ENCODE measurements at regions not wholly inside any gene's neighbourhood (a gene's known extent, or its start where the extent isn't known, plus 50 kb on each side); places are given as distances from the start of the nearest gene placed in this dataset.

DNA sequence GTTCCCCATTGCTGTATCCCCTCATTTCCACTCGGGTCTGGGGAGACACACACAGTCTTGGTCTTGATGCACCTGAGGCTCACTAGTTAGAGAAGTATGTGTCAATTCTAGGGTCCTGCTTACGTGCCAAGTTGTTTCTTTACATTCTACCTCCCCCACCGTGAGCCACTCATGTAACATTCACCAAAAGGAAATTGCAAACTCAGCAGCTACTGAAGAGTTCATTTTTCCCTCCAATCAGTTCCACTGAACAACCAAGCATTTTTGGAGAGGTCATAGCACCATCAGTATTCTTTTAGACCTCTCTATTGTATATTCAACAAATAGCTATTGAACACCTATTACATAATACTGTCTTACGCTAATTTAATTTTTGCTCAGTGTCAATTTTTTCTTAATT, 281.1 kb downstream of the SH3GL2 start:
- Histone ChIP-seq H3K27ac (ENCODE audit: low read depth, low read length) (no peak overlapping the region), H3F3A (ENCODE audit: insufficient read depth) (no peaks in the 10 kb centered on the region), H3K27me3 (ENCODE audit: low read length) (peaks cover 5% of the 10 kb centered on the region; the same call in 1 of the 2 replicates), H3K4me3 (ENCODE audit: insufficient read depth, low read length, poor library complexity, severe bottlenecking) (no peak overlapping the region), H3K9ac (ENCODE audit: low read length) (no peak overlapping the region), H3K9me2 (replicated peaks; ENCODE audit: insufficient read depth, low read length) (no peaks in the 10 kb centered on the region), H3K9me3 (ENCODE audit: insufficient read depth, low read length) (no peaks in the 10 kb centered on the region), H2AFZ (ENCODE audit: low read depth, low read length, severe bottlenecking) (no peak overlapping the region), H4K20me1 (ENCODE audit: low read depth, low read length) (no peaks in the 10 kb centered on the region), H3K79me2 (ENCODE audit: insufficient read depth, low read length) (no peaks in the 10 kb centered on the region), H3K36me3 (ENCODE audit: low read length) (no peaks in the 10 kb centered on the region), H3K4me2 (ENCODE audit: low read depth, low read length, poor library complexity, severe bottlenecking) (no peak overlapping the region)
- TF ChIP-seq EZH2phosphoT487 (conservative IDR thresholded peaks at IDR 0.05; ENCODE audit: low read length) = no peak
- TF ChIP-seq, protein P1, sequence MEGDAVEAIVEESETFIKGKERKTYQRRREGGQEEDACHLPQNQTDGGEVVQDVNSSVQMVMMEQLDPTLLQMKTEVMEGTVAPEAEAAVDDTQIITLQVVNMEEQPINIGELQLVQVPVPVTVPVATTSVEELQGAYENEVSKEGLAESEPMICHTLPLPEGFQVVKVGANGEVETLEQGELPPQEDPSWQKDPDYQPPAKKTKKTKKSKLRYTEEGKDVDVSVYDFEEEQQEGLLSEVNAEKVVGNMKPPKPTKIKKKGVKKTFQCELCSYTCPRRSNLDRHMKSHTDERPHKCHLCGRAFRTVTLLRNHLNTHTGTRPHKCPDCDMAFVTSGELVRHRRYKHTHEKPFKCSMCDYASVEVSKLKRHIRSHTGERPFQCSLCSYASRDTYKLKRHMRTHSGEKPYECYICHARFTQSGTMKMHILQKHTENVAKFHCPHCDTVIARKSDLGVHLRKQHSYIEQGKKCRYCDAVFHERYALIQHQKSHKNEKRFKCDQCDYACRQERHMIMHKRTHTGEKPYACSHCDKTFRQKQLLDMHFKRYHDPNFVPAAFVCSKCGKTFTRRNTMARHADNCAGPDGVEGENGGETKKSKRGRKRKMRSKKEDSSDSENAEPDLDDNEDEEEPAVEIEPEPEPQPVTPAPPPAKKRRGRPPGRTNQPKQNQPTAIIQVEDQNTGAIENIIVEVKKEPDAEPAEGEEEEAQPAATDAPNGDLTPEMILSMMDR (IDR thresholded peaks at IDR 0.05; ENCODE audit: insufficient read depth, low read length, poor library complexity, severe bottlenecking) = no peak

DNA sequence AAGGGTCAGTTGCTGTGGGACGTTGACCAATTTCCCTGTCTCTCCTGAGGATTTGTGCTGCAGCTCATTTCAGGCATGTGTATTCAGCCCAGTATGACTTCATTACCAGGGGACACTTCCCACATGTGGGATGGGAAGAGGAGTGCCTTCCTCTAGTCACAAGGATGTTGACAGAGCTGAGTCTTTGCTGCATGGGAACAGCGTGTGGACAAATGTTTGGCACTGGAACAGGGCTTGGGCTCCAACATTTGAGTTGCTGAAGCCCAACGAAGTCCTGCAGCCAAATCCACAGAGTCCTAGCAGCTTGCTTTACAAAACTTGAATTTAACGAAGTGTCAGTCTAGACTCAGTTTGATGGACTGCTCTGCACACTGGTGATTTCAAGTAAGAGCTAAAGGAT, 283.2 kb downstream of the SH3GL2 start:
- H3K79me2 ChIP-seq (ENCODE audit: insufficient read depth, low read length) = no peaks in the 10 kb centered on the region
- H3K4me2 ChIP-seq (ENCODE audit: low read depth, low read length, poor library complexity, severe bottlenecking) = no peak overlapping the region
- H2AFZ ChIP-seq (ENCODE audit: low read depth, low read length, severe bottlenecking) = no peak overlapping the region
- H3K27ac ChIP-seq (ENCODE audit: low read depth, low read length) = no peak overlapping the region
- 0 out of 2 replicates have a peak, but pooled peaks cover 2% of the 10 kb centered on the region for H3K27me3 ChIP-seq (ENCODE audit: low read length)
- TF ChIP-seq, protein P1 (IDR thresholded peaks at IDR 0.05; ENCODE audit: insufficient read depth, low read length, poor library complexity, severe bottlenecking) = no peak
- TF ChIP-seq EZH2phosphoT487 (conservative IDR thresholded peaks at IDR 0.05; ENCODE audit: low read length) = no peak
- H3F3A ChIP-seq (ENCODE audit: insufficient read depth) = no peaks in the 10 kb centered on the region
- no peaks in the 10 kb centered on the region for H3K9me3 ChIP-seq (ENCODE audit: insufficient read depth, low read length)
- no peaks in the 10 kb centered on the region for H4K20me1 ChIP-seq (ENCODE audit: low read depth, low read length)
- no peaks in the 10 kb centered on the region for H3K9me2 ChIP-seq (replicated peaks; ENCODE audit: insufficient read depth, low read length)
- H3K9ac ChIP-seq (ENCODE audit: low read length) = no peak overlapping the region
- no peak overlapping the region for H3K4me3 ChIP-seq (ENCODE audit: insufficient read depth, low read length, poor library complexity, severe bottlenecking)
- H3K36me3 ChIP-seq (ENCODE audit: low read length) = no peaks in the 10 kb centered on the region

DNA sequence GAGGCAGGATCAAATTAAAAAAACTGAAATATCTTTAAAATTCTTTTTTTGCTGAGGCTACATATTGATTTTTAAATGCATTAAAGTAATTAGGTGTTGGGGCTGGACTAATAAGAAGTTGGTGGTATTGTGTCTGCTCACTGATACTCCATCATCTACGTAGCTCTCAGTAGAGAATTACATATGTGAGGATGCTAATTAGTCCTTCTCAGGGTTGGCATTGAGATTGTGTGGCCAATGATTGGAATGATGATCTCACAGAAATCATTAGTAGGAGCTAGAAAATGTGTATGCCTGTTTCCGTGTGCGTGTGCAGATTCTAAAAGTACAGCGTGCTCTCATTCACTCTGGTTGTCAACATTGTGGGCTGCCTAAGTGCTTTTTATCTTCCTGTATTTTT, 283.8 kb downstream of the SH3GL2 start:
- Histone ChIP-seq H3K27ac (ENCODE audit: low read depth, low read length) (no peak overlapping the region), H3K79me2 (ENCODE audit: insufficient read depth, low read length) (no peaks in the 10 kb centered on the region), H4K20me1 (ENCODE audit: low read depth, low read length) (no peaks in the 10 kb centered on the region), H3K9me3 (ENCODE audit: insufficient read depth, low read length) (no peaks in the 10 kb centered on the region), H3K9me2 (replicated peaks; ENCODE audit: insufficient read depth, low read length) (no peaks in the 10 kb centered on the region), H3K27me3 (ENCODE audit: low read length) (0 out of 2 replicates have a peak, but pooled peaks cover 2% of the 10 kb centered on the region), H3K4me3 (ENCODE audit: insufficient read depth, low read length, poor library complexity, severe bottlenecking) (no peak overlapping the region), H3F3A (ENCODE audit: insufficient read depth) (no peaks in the 10 kb centered on the region), H3K36me3 (ENCODE audit: low read length) (no peaks in the 10 kb centered on the region), H3K9ac (ENCODE audit: low read length) (no peak overlapping the region), H2AFZ (ENCODE audit: low read depth, low read length, severe bottlenecking) (no peak overlapping the region), H3K4me2 (ENCODE audit: low read depth, low read length, poor library complexity, severe bottlenecking) (no peak overlapping the region)
- no peak for TF ChIP-seq EZH2phosphoT487 (conservative IDR thresholded peaks at IDR 0.05; ENCODE audit: low read length)
- TF ChIP-seq, protein P1 (IDR thresholded peaks at IDR 0.05; ENCODE audit: insufficient read depth, low read length, poor library complexity, severe bottlenecking) = no peak

All from SU-DHL-6 (cell line).